ENCODE measurements at regions not wholly inside any gene's neighbourhood (a gene's known extent, or its start where the extent isn't known, plus 50 kb on each side); places are given as distances from the start of the nearest gene placed in this dataset.
"Not testable (repeated sequence)": the region's sequence is repeated elsewhere in the genome, so short reads cannot be mapped to it uniquely, and the experiment has no call there.

DNA sequence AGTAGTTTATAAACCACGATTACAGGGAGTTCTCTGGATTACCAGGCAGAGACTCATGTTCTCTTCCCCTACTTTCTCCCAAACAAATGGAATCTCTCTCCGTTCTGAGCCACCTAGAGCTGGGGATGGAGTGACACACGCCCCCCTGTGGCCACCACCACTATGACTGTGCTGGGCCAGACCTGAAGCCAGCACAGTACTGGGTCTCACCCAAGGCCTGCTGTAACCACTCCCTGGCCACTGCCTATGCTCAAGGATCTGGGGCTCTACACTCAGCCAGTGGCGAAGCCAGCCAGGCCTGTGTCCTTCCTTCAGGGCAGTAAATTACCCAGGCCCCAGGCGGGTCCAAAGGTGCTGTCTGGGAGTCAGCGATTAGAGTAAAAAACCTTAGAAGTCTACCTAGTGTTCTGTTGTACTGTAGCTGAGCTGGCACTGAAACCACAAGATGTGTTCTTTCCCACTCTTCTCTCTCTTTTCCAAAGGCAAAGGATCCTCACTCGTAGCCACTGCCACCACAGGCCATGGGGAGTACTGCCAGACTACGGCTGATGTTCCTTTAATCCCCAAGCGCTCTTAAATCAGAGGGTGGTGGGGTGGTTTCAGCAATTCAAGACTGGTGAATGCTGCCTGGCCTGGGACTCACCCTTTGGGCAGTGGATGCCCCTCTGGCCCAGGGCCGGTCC, 412.2 kb upstream of the ARX start:
- Histone ChIP-seq H3K36me3 (ENCODE audit: insufficient read depth, low read length, poor library complexity, severe bottlenecking) (no peaks in the 10 kb centered on the region), H3K27me3 (replicated peaks; ENCODE audit: insufficient read depth, low read depth, low read length, poor library complexity) (no peaks in the 10 kb centered on the region), H3K4me3 (ENCODE audit: low read depth, low read length, poor library complexity, severe bottlenecking) (no peak overlapping the region), H3K9me3 (ENCODE audit: low read depth, low read length, poor library complexity, severe bottlenecking) (no peaks in the 10 kb centered on the region), H3K4me1 (ENCODE audit: insufficient read depth, low read length, poor library complexity, severe bottlenecking) (no peaks in the 10 kb centered on the region), H3K27ac (ENCODE audit: low read depth, low read length, poor library complexity, severe bottlenecking) (no peak overlapping the region)
- intact Hi-C loops (cut with micrococcal nuclease; ENCODE audit: unreplicated experiment), result no loop called here
- POLR2A ChIA-PET (ENCODE audit: low non-redundant PET), result no interaction called here
- peak; percentile 29 for DNase-seq (ENCODE audit: low spot score)
- TF ChIP-seq, protein P1, sequence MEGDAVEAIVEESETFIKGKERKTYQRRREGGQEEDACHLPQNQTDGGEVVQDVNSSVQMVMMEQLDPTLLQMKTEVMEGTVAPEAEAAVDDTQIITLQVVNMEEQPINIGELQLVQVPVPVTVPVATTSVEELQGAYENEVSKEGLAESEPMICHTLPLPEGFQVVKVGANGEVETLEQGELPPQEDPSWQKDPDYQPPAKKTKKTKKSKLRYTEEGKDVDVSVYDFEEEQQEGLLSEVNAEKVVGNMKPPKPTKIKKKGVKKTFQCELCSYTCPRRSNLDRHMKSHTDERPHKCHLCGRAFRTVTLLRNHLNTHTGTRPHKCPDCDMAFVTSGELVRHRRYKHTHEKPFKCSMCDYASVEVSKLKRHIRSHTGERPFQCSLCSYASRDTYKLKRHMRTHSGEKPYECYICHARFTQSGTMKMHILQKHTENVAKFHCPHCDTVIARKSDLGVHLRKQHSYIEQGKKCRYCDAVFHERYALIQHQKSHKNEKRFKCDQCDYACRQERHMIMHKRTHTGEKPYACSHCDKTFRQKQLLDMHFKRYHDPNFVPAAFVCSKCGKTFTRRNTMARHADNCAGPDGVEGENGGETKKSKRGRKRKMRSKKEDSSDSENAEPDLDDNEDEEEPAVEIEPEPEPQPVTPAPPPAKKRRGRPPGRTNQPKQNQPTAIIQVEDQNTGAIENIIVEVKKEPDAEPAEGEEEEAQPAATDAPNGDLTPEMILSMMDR (conservative IDR thresholded peaks at IDR 0.05; ENCODE audit: low read depth, low read length), result peak; percentile 59
- TF ChIP-seq EZH2 (IDR thresholded peaks at IDR 0.05; ENCODE audit: borderline replicate concordance, low read depth, low read length, poor library complexity, severe bottlenecking), result no peak
- CTCF ChIA-PET, result no interaction called here
- BruUV-seq (replicated peaks), result no TSS peak

DNA sequence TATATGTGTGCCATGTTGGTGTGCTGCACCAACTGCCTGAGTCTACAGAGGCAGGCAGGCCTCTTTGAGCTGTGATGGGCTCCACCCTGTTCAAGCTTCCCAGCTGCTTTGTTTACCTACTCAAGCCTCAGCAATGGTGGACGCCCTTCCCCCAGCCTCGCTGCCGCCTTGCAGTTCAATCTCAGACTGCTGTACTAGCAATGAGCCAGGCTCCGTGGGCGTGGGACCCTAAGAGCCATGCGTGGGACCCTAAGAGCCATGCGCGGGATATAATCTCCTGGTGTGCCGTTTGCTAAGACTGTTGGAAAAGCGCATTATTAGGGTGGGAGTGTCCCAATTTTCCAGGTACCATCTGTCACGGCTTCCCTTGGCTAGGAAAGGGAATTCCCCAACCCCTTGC, 388.4 kb upstream of the ARX start:
- H3K36me3 ChIP-seq (ENCODE audit: insufficient read depth, low read length, poor library complexity, severe bottlenecking); H3K27me3 ChIP-seq (replicated peaks; ENCODE audit: insufficient read depth, low read depth, low read length, poor library complexity); DNase-seq (ENCODE audit: low spot score); H3K27ac ChIP-seq (ENCODE audit: low read depth, low read length, poor library complexity, severe bottlenecking); CTCF ChIA-PET; BruUV-seq (replicated peaks); intact Hi-C loops (cut with micrococcal nuclease; ENCODE audit: unreplicated experiment); POLR2A ChIA-PET (ENCODE audit: low non-redundant PET); H3K9me3 ChIP-seq (ENCODE audit: low read depth, low read length, poor library complexity, severe bottlenecking); H3K4me3 ChIP-seq (ENCODE audit: low read depth, low read length, poor library complexity, severe bottlenecking); H3K4me1 ChIP-seq (ENCODE audit: insufficient read depth, low read length, poor library complexity, severe bottlenecking): not testable (repeated sequence)

DNA sequence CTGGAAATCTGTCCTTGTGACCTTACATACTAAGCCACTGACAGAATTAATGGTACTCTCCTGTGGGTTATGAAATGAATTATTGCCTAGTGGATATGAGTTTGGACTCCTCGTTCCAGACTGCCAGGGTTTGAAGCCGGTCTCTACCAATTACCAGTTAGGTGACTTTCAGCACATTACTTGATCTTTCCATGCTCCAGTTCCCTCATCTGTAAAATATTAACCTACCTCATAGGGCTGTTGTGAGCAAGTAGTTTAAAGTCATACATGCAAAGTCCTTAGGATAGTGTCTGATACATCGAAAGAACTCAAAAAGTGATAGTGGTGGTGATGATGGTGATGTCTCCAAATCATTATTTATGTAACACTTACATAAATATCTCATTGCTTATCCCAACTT, 373.5 kb upstream of the ARX start:
- Histone ChIP-seq H3K27me3 (replicated peaks; ENCODE audit: insufficient read depth, low read depth, low read length, poor library complexity) (peaks cover 15% of the 10 kb centered on the region), H3K4me3 (ENCODE audit: low read depth, low read length, poor library complexity, severe bottlenecking) (no peak overlapping the region), H3K36me3 (ENCODE audit: insufficient read depth, low read length, poor library complexity, severe bottlenecking) (no peaks in the 10 kb centered on the region), H3K9me3 (ENCODE audit: low read depth, low read length, poor library complexity, severe bottlenecking) (peaks cover 5% of the 10 kb centered on the region), H3K27ac (ENCODE audit: low read depth, low read length, poor library complexity, severe bottlenecking) (no peak overlapping the region), H3K4me1 (ENCODE audit: insufficient read depth, low read length, poor library complexity, severe bottlenecking) (no peaks in the 10 kb centered on the region)
- POLR2A ChIA-PET (ENCODE audit: low non-redundant PET), result no interaction called here
- intact Hi-C loops (cut with micrococcal nuclease; ENCODE audit: unreplicated experiment), result no loop called here
- no TSS peak for BruUV-seq (replicated peaks)
- DNase-seq (ENCODE audit: low spot score), result no peak
- CTCF ChIA-PET, result no interaction called here
- TF ChIP-seq, protein P1 (conservative IDR thresholded peaks at IDR 0.05; ENCODE audit: low read depth, low read length), result no peak
- no peak for TF ChIP-seq EZH2 (IDR thresholded peaks at IDR 0.05; ENCODE audit: borderline replicate concordance, low read depth, low read length, poor library complexity, severe bottlenecking)

DNA sequence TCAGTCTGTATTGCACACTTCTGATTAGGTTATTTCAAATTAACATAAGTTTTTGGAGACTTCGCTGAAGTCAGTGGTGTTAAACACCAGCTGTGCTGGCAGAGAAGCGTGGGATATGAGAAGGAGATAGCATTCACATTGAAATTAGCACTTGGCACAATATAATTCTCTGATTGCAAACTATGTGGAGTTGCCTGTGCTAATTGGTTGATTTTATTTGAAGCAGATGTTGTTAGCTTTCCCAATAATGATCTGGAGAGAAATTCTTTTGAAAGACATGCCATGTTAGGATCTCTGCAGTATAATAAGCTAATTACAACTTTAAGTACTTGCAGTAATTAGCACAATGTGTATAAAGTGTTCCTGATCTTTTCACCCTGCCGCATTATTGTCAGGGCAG, 367.4 kb upstream of the ARX start:
- H3K27me3 ChIP-seq (replicated peaks; ENCODE audit: insufficient read depth, low read depth, low read length, poor library complexity), result peaks cover 29% of the 10 kb centered on the region
- ChIA-PET CTCF (no interaction called here), POLR2A (ENCODE audit: low non-redundant PET) (no interaction called here)
- BruUV-seq (replicated peaks), result no TSS peak
- TF ChIP-seq, protein P1 (conservative IDR thresholded peaks at IDR 0.05; ENCODE audit: low read depth, low read length), result no peak
- no peak for TF ChIP-seq EZH2 (IDR thresholded peaks at IDR 0.05; ENCODE audit: borderline replicate concordance, low read depth, low read length, poor library complexity, severe bottlenecking)
- H3K36me3 ChIP-seq (ENCODE audit: insufficient read depth, low read length, poor library complexity, severe bottlenecking), result no peaks in the 10 kb centered on the region
- peak; percentile 55 for DNase-seq (ENCODE audit: low spot score)
- no peak overlapping the region for H3K4me3 ChIP-seq (ENCODE audit: low read depth, low read length, poor library complexity, severe bottlenecking)
- intact Hi-C loops (cut with micrococcal nuclease; ENCODE audit: unreplicated experiment), result no loop called here
- H3K9me3 ChIP-seq (ENCODE audit: low read depth, low read length, poor library complexity, severe bottlenecking), result no peaks in the 10 kb centered on the region
- no peak overlapping the region for H3K27ac ChIP-seq (ENCODE audit: low read depth, low read length, poor library complexity, severe bottlenecking)
- peaks cover 11% of the 10 kb centered on the region for H3K4me1 ChIP-seq (ENCODE audit: insufficient read depth, low read length, poor library complexity, severe bottlenecking)

Data from A673 (cell line).